ENCODE measurements at regions not wholly inside any gene's neighbourhood (a gene's known extent, or its start where the extent isn't known, plus 50 kb on each side); places are given as distances from the start of the nearest gene placed in this dataset.
A peak's percentile ranks its signal among the peaks of the same experiment; 100 is the strongest.
"Not testable (repeated sequence)": the region's sequence is repeated elsewhere in the genome, so short reads cannot be mapped to it uniquely, and the experiment has no call there.

DNA sequence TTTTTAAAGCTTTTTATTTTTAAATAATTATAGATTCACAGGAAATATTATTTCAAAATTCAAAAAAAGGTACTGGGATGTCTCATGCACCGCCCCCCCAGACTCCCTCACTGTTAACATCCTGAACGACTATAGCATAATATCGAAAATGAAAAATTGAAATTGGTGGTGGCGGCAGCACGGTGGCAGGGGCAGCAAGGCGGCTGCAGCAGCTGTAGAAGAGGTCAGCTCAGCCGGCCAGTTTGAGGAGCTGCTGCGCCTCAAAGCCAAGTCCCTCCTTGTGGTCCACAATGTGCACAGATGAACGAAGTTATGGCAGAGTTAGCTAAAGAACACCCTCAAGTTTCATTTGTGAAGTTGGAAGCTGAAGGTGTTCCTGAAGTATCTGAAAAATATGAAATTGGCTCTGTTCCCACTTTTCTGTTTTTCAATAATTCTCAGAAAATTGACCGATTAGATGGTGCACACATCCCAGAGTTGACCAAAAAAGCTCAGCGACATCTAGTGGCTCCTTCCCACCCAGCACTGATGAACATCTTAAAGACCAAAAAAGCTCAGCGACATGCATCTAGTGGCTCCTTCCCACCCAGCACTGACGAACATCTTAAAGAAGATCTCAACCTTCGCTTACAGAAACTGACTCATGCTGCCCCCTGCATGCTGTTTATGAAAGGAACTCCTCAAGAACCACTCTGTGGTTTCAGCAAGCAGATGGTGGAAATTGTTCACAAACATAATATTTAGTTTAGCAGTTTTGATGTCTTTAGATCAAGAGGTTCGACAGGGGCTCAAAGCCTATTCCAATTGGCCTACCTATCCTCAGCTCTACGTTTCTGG is 100.8 kb downstream of the FAM217A start:
- Histone ChIP-seq H3K36me3 (ENCODE audit: insufficient read depth, low read length) (no peaks in the 10 kb centered on the region), H4K20me1 (ENCODE audit: insufficient read depth, low read length, poor library complexity, severe bottlenecking) (no peaks in the 10 kb centered on the region), H3K4me3 (ENCODE audit: low read length, poor library complexity, severe bottlenecking) (no peak overlapping the region), H3K27me3 (ENCODE audit: insufficient read depth, low read length, poor library complexity, severe bottlenecking) (no peaks in the 10 kb centered on the region), H3K9ac (ENCODE audit: low read depth, low read length, poor library complexity, severe bottlenecking) (no peak overlapping the region), H3K79me2 (ENCODE audit: insufficient read depth, low read length) (no peaks in the 10 kb centered on the region), H3K4me1 (ENCODE audit: insufficient read depth, low read length, poor library complexity, severe bottlenecking) (no peaks in the 10 kb centered on the region), H3K9me2 (replicated peaks; ENCODE audit: low read depth, low read length) (no peaks in the 10 kb centered on the region), H3K4me2 (ENCODE audit: low read depth, low read length, poor library complexity, severe bottlenecking) (peak overlapping the region; percentile 19), H3F3A (ENCODE audit: low read depth) (no peaks in the 10 kb centered on the region), H2AFZ (ENCODE audit: low read length) (no peak overlapping the region), H3K9me3 (ENCODE audit: insufficient read depth, low read depth, low read length) (no peaks in the 10 kb centered on the region)
- TF ChIP-seq, protein P1, sequence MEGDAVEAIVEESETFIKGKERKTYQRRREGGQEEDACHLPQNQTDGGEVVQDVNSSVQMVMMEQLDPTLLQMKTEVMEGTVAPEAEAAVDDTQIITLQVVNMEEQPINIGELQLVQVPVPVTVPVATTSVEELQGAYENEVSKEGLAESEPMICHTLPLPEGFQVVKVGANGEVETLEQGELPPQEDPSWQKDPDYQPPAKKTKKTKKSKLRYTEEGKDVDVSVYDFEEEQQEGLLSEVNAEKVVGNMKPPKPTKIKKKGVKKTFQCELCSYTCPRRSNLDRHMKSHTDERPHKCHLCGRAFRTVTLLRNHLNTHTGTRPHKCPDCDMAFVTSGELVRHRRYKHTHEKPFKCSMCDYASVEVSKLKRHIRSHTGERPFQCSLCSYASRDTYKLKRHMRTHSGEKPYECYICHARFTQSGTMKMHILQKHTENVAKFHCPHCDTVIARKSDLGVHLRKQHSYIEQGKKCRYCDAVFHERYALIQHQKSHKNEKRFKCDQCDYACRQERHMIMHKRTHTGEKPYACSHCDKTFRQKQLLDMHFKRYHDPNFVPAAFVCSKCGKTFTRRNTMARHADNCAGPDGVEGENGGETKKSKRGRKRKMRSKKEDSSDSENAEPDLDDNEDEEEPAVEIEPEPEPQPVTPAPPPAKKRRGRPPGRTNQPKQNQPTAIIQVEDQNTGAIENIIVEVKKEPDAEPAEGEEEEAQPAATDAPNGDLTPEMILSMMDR (conservative IDR thresholded peaks at IDR 0.05; ENCODE audit: low read length), result peak; percentile 74
- no peak for TF ChIP-seq EZH2phosphoT487 (IDR thresholded peaks at IDR 0.05; ENCODE audit: borderline replicate concordance)

DNA sequence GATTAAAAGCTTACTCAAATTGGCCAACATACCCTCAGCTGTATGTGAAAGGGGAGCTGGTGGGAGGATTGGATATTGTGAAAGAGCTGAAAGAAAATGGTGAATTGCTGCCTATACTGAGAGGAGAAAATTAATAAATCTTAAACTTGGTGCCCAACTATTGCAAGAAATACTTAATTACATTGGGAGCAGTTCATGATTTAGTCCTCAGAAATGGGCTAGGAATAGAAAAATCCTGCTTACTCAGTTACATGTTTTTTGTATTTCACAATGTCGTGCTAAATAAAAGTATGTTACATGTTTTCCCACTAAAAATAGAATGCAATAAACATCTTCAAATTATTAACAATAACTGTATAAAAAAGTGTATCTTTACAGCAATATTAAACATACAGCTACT is 100.0 kb downstream of the FAM217A start:
- H3K79me2 ChIP-seq (ENCODE audit: insufficient read depth, low read length); H3K9me3 ChIP-seq (ENCODE audit: insufficient read depth, low read depth, low read length); H3K36me3 ChIP-seq (ENCODE audit: insufficient read depth, low read length); H3K4me1 ChIP-seq (ENCODE audit: insufficient read depth, low read length, poor library complexity, severe bottlenecking); H3K9me2 ChIP-seq (replicated peaks; ENCODE audit: low read depth, low read length); H4K20me1 ChIP-seq (ENCODE audit: insufficient read depth, low read length, poor library complexity, severe bottlenecking); H3F3A ChIP-seq (ENCODE audit: low read depth); H3K4me3 ChIP-seq (ENCODE audit: low read length, poor library complexity, severe bottlenecking); H2AFZ ChIP-seq (ENCODE audit: low read length); H3K9ac ChIP-seq (ENCODE audit: low read depth, low read length, poor library complexity, severe bottlenecking); H3K4me2 ChIP-seq (ENCODE audit: low read depth, low read length, poor library complexity, severe bottlenecking); H3K27me3 ChIP-seq (ENCODE audit: insufficient read depth, low read length, poor library complexity, severe bottlenecking): not testable (repeated sequence)

DNA sequence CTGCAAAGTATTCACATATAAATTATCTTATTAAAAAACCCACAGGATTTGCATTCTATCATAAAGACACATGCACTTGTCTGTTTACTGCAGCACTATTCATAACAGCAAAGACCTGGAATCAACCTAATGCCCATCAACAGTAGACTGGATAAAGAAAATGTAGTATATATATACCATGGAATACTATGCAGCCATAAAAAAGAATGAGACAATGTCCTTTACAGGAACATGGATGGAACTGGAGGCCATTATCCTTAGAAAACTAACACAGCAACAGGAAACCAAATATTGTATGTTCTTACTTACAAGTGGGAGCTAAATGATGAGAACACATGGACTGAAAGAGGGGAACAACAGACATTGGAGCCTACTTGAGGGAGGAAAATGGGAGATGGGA is 97.0 kb downstream of the FAM217A start:
- Histone ChIP-seq H3K4me3 (ENCODE audit: low read length, poor library complexity, severe bottlenecking) (no peak overlapping the region), H3K27me3 (ENCODE audit: insufficient read depth, low read length, poor library complexity, severe bottlenecking) (no peaks in the 10 kb centered on the region), H4K20me1 (ENCODE audit: insufficient read depth, low read length, poor library complexity, severe bottlenecking) (no peaks in the 10 kb centered on the region), H3K9me3 (ENCODE audit: insufficient read depth, low read depth, low read length) (no peaks in the 10 kb centered on the region), H3F3A (ENCODE audit: low read depth) (no peaks in the 10 kb centered on the region), H3K9ac (ENCODE audit: low read depth, low read length, poor library complexity, severe bottlenecking) (no peak overlapping the region), H3K79me2 (ENCODE audit: insufficient read depth, low read length) (no peaks in the 10 kb centered on the region), H3K4me1 (ENCODE audit: insufficient read depth, low read length, poor library complexity, severe bottlenecking) (no peaks in the 10 kb centered on the region), H3K36me3 (ENCODE audit: insufficient read depth, low read length) (no peaks in the 10 kb centered on the region), H3K4me2 (ENCODE audit: low read depth, low read length, poor library complexity, severe bottlenecking) (no peak overlapping the region), H2AFZ (ENCODE audit: low read length) (no peak overlapping the region), H3K9me2 (replicated peaks; ENCODE audit: low read depth, low read length) (no peaks in the 10 kb centered on the region)
- TF ChIP-seq, protein P1 (conservative IDR thresholded peaks at IDR 0.05; ENCODE audit: low read length), result no peak
- TF ChIP-seq EZH2phosphoT487 (IDR thresholded peaks at IDR 0.05; ENCODE audit: borderline replicate concordance), result no peak

DNA sequence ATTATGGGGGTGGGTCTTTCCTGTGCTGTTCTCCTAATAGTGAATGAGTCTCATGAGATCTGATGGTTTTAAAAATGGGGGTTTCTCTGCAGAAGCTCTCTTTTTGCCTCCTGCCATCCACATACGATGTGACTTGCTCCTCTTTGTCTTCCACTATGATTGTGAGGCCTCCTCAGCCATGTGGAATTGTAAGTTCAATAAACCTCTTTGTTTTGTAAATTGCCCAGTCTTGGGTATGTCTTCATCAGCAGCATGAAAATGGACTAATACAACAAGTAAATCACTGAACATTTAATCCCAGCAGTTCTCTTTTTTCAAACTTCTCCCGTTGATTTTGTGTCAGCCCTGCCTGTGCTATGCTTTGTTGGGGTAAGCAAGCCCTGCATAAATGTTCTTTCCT is 95.2 kb downstream of the FAM217A start:
- no peak overlapping the region for H3K4me3 ChIP-seq (ENCODE audit: low read length, poor library complexity, severe bottlenecking)
- no peak overlapping the region for H2AFZ ChIP-seq (ENCODE audit: low read length)
- TF ChIP-seq EZH2phosphoT487 (IDR thresholded peaks at IDR 0.05; ENCODE audit: borderline replicate concordance), result no peak
- no peak overlapping the region for H3K4me2 ChIP-seq (ENCODE audit: low read depth, low read length, poor library complexity, severe bottlenecking)
- H3K4me1 ChIP-seq (ENCODE audit: insufficient read depth, low read length, poor library complexity, severe bottlenecking), result no peaks in the 10 kb centered on the region
- H3F3A ChIP-seq (ENCODE audit: low read depth), result no peaks in the 10 kb centered on the region
- H3K36me3 ChIP-seq (ENCODE audit: insufficient read depth, low read length), result no peaks in the 10 kb centered on the region
- H3K9me2 ChIP-seq (replicated peaks; ENCODE audit: low read depth, low read length), result no peaks in the 10 kb centered on the region
- no peaks in the 10 kb centered on the region for H3K79me2 ChIP-seq (ENCODE audit: insufficient read depth, low read length)
- H3K27me3 ChIP-seq (ENCODE audit: insufficient read depth, low read length, poor library complexity, severe bottlenecking), result no peaks in the 10 kb centered on the region
- no peaks in the 10 kb centered on the region for H4K20me1 ChIP-seq (ENCODE audit: insufficient read depth, low read length, poor library complexity, severe bottlenecking)
- H3K9me3 ChIP-seq (ENCODE audit: insufficient read depth, low read depth, low read length), result no peaks in the 10 kb centered on the region
- H3K9ac ChIP-seq (ENCODE audit: low read depth, low read length, poor library complexity, severe bottlenecking), result no peak overlapping the region
